HEK293T (cell line): ENCODE measurements at regions not wholly inside any gene's neighbourhood (a gene's known extent, or its start where the extent isn't known, plus 50 kb on each side); places are given as distances from the start of the nearest gene placed in this dataset.

Source experiments
- ARNT ChIP-seq: fragments of 450-650 bp; IDR thresholded peaks from 2 replicates; pipeline ENCODE4 v1.6.1; 2017; ENCODE audit warnings: mild to moderate bottlenecking
- CTBP1 ChIP-seq: fragments of 450-650 bp; IDR thresholded peaks from 2 replicates; pipeline ENCODE4 v1.6.1; 2016; ENCODE audit warnings: borderline replicate concordance
- ELF4 ChIP-seq: fragments of 450-650 bp; IDR thresholded peaks from 2 replicates; pipeline ENCODE4 v1.6.1; 2017; ENCODE audit warnings: antibody characterized with exemption
- FOXK2 ChIP-seq: fragments of 450-650 bp; IDR thresholded peaks from 2 replicates; pipeline ENCODE4 v1.6.1; 2016; ENCODE audit warnings: mild to moderate bottlenecking
- FOXM1 ChIP-seq: fragments of 450-650 bp; IDR thresholded peaks from 2 replicates; pipeline ENCODE4 v1.6.1; 2017; ENCODE audit warnings: mild to moderate bottlenecking, borderline replicate concordance
- HDGF ChIP-seq: fragments of 450-650 bp; IDR thresholded peaks from 2 replicates; pipeline ENCODE4 v1.6.1; 2017; ENCODE audit warnings: antibody characterized with exemption, borderline replicate concordance
- NFRKB ChIP-seq: fragments of 450-650 bp; IDR thresholded peaks from 2 replicates; pipeline ENCODE4 v1.6.1; 2016; ENCODE audit warnings: mild to moderate bottlenecking, moderate library complexity
- PKNOX1 ChIP-seq: fragments of 450-650 bp; IDR thresholded peaks from 2 replicates; pipeline ENCODE4 v1.6.1; 2016
- SP1 ChIP-seq: fragments of 450-650 bp; IDR thresholded peaks from 2 replicates; pipeline ENCODE4 v1.6.1; 2017
- SUZ12 ChIP-seq: fragments of 450-650 bp; IDR thresholded peaks from 2 replicates; pipeline ENCODE4 v1.6.1; 2016; ENCODE audit warnings: mild to moderate bottlenecking
- TARDBP ChIP-seq: fragments of 450-650 bp; IDR thresholded peaks from 2 replicates; pipeline ENCODE4 v1.6.1; 2016
- ZNF384 ChIP-seq: fragments of 450-650 bp; IDR thresholded peaks from 2 replicates; pipeline ENCODE4 v1.6.1; 2016

- TF ChIP-seq PKNOX1: no peak
- no peak for TF ChIP-seq HDGF
- no peak for TF ChIP-seq ARNT
- TF ChIP-seq SP1: no peak
- no peak for TF ChIP-seq SUZ12
- TF ChIP-seq FOXK2: no peak
- no peak for TF ChIP-seq ZNF384
- TF ChIP-seq TARDBP: no peak
- no peak for TF ChIP-seq NFRKB
- no peak for TF ChIP-seq ELF4
- no peak for TF ChIP-seq CTBP1
- TF ChIP-seq FOXM1: no peak
These were observed 548.5 kb upstream of the LRRTM4 start for GRCh38 chr2:78070693-78071092.
